ENCODE measurements at regions not wholly inside any gene's neighbourhood (a gene's known extent, or its start where the extent isn't known, plus 50 kb on each side); places are given as distances from the start of the nearest gene placed in this dataset.

GRCh38 chr7:97450516-97450915, 281.4 kb upstream of the TAC1 start:
- 46 to 60% methylated on average over 1 of the region's 1 CpG for WGBS, 2 donors (ENCODE audit: low coverage in 1 of 2)
- no peak for TF ChIP-seq POLR2AphosphoS5 (IDR thresholded peaks at IDR 0.05)
- no peak for TF ChIP-seq EP300 (IDR thresholded peaks at IDR 0.05; ENCODE audit: low read depth)
- Histone ChIP-seq H3K27me3 (no peaks in the 10 kb centered on the region), H3K36me3 (no peaks in the 10 kb centered on the region), H3K4me1 (no peaks in the 10 kb centered on the region), H3K27ac (no peak overlapping the region), H3K9me3 (no peaks in the 10 kb centered on the region), H3K4me3 (no peak overlapping the region)
- no peak for DNase-seq
- in situ Hi-C loops (cut with MboI; ENCODE audit: low pct_ligation_motif_present in 1 of 4, low pct_unique_long_range_greater_than_20kb in 1 of 4, low sequenced_read_pairs in 3 of 4) (no loop called here), intact Hi-C loops (cut with DNase I; ENCODE audit: low total_unique reads) (no loop called here)

GRCh38 chr7:97454636-97455035, 277.2 kb upstream of the TAC1 start:
- TF ChIP-seq POLR2AphosphoS5 (IDR thresholded peaks at IDR 0.05) (no peak), EP300 (IDR thresholded peaks at IDR 0.05; ENCODE audit: low read depth) (no peak), POLR2A (IDR thresholded peaks at IDR 0.05) (no peak), CTCF (IDR thresholded peaks at IDR 0.05) (no peak)
- H3K36me3 ChIP-seq, result no peaks in the 10 kb centered on the region
- no peaks in the 10 kb centered on the region for H3K4me1 ChIP-seq
- DNase-seq, result no peak
- no peak overlapping the region for H3K27ac ChIP-seq
- in situ Hi-C loops (cut with MboI; ENCODE audit: low pct_ligation_motif_present in 1 of 4, low pct_unique_long_range_greater_than_20kb in 1 of 4, low sequenced_read_pairs in 3 of 4), result no loop called here
- intact Hi-C loops (cut with DNase I; ENCODE audit: low total_unique reads), result no loop called here
- H3K9me3 ChIP-seq, result no peaks in the 10 kb centered on the region
- H3K4me3 ChIP-seq, result no peak overlapping the region
- no peaks in the 10 kb centered on the region for H3K27me3 ChIP-seq
- 89% methylated on average over 1 of the region's 1 CpG; no CpG with 5 or more reads in 1 of the 2 donors for WGBS, 2 donors (ENCODE audit: low coverage in 1 of 2)

GRCh38 chr7:97457054-97457453, 274.8 kb upstream of the TAC1 start:
- H3K4me1 ChIP-seq, result no peaks in the 10 kb centered on the region
- in situ Hi-C loops (cut with MboI; ENCODE audit: low pct_ligation_motif_present in 1 of 4, low pct_unique_long_range_greater_than_20kb in 1 of 4, low sequenced_read_pairs in 3 of 4), result no loop called here
- 67 to 72% methylated on average over 3 of the region's 3 CpGs for WGBS, 2 donors (ENCODE audit: low coverage in 1 of 2)

GRCh38 chr7:97460433-97460832, 271.5 kb upstream of the TAC1 start:
- no peak for DNase-seq
- H3K27me3 ChIP-seq, result no peaks in the 10 kb centered on the region
- no peak overlapping the region for H3K4me3 ChIP-seq
- H3K4me1 ChIP-seq, result no peaks in the 10 kb centered on the region
- no peak for TF ChIP-seq CTCF (IDR thresholded peaks at IDR 0.05)
- no peak for TF ChIP-seq EP300 (IDR thresholded peaks at IDR 0.05; ENCODE audit: low read depth)
- no peak for TF ChIP-seq POLR2AphosphoS5 (IDR thresholded peaks at IDR 0.05)
- no peak for TF ChIP-seq POLR2A (IDR thresholded peaks at IDR 0.05)
- intact Hi-C loops (cut with DNase I; ENCODE audit: low total_unique reads), result no loop called here
- WGBS, 2 donors (ENCODE audit: low coverage in 1 of 2), result 61% methylated on average over 1 of the region's 1 CpG; no CpG with 5 or more reads in 1 of the 2 donors
- in situ Hi-C loops (cut with MboI; ENCODE audit: low pct_ligation_motif_present in 1 of 4, low pct_unique_long_range_greater_than_20kb in 1 of 4, low sequenced_read_pairs in 3 of 4), result no loop called here
- H3K27ac ChIP-seq, result no peak overlapping the region
- peaks cover 0 to 3% of the 10 kb centered on the region in 2 donors for H3K9me3 ChIP-seq
- no peaks in the 10 kb centered on the region for H3K36me3 ChIP-seq

More at GRCh38 chr7:97457054-97457453, 274.8 kb upstream of the TAC1 start:
- DNase-seq, result no peak
- Histone ChIP-seq H3K36me3 (no peaks in the 10 kb centered on the region), H3K4me3 (no peak overlapping the region), H3K27ac (no peak overlapping the region), H3K27me3 (no peaks in the 10 kb centered on the region), H3K9me3 (peaks cover 0 to 3% of the 10 kb centered on the region in 2 donors)
- no peak for TF ChIP-seq EP300 (IDR thresholded peaks at IDR 0.05; ENCODE audit: low read depth)
- no peak for TF ChIP-seq POLR2AphosphoS5 (IDR thresholded peaks at IDR 0.05)
- no peak for TF ChIP-seq CTCF (IDR thresholded peaks at IDR 0.05)
- TF ChIP-seq POLR2A (IDR thresholded peaks at IDR 0.05), result no peak
- intact Hi-C loops (cut with DNase I; ENCODE audit: low total_unique reads), result no loop called here

GRCh38 chr7:97461596-97461995, 270.3 kb upstream of the TAC1 start:
- no peaks in the 10 kb centered on the region for H3K4me1 ChIP-seq
- in situ Hi-C loops (cut with MboI; ENCODE audit: low pct_ligation_motif_present in 1 of 4, low pct_unique_long_range_greater_than_20kb in 1 of 4, low sequenced_read_pairs in 3 of 4), result no loop called here
- intact Hi-C loops (cut with DNase I; ENCODE audit: low total_unique reads), result no loop called here
- TF ChIP-seq POLR2A (IDR thresholded peaks at IDR 0.05), result no peak
- no peak for TF ChIP-seq CTCF (IDR thresholded peaks at IDR 0.05)
- no peak for TF ChIP-seq EP300 (IDR thresholded peaks at IDR 0.05; ENCODE audit: low read depth)
- H3K27ac ChIP-seq, result no peak overlapping the region
- no peak overlapping the region for H3K4me3 ChIP-seq
- H3K27me3 ChIP-seq, result no peaks in the 10 kb centered on the region
- peaks cover 0 to 3% of the 10 kb centered on the region in 2 donors for H3K9me3 ChIP-seq
- no peaks in the 10 kb centered on the region for H3K36me3 ChIP-seq
- DNase-seq, result no peak

Data from transverse colon (tissue), 4 donors.